Stromal cell of bone marrow (primary cell): ENCODE measurements at regions not wholly inside any gene's neighbourhood (a gene's known extent, or its start where the extent isn't known, plus 50 kb on each side); places are given as distances from the start of the nearest gene placed in this dataset.
"Not testable (repeated sequence)": the region's sequence is repeated elsewhere in the genome, so short reads cannot be mapped to it uniquely, and the experiment has no call there.

Source experiments
- DNase-seq: peaks from one replicate; pipeline ENCODE4 v3.0.0-alpha.2; 2012; ENCODE audit warnings: low read depth

- DNase-seq = no peak
These were observed 500.9 kb downstream of the DIRAS2 start for GRCh38 chr9:90141723-90142122.

GRCh38 chr9:90142580-90142979 lies 500.0 kb downstream of the DIRAS2 start:
- DNase-seq = peak; percentile 19

GRCh38 chr9:90147426-90147825 lies 495.2 kb downstream of the DIRAS2 start:
- no peak for DNase-seq

GRCh38 chr9:90156318-90156717 lies 486.3 kb downstream of the DIRAS2 start:
- no peak for DNase-seq

- no peak for DNase-seq
These were observed 480.3 kb downstream of the DIRAS2 start for GRCh38 chr9:90162326-90162725.

- DNase-seq = no peak
These were observed 479.8 kb downstream of the DIRAS2 start for GRCh38 chr9:90162819-90163218.

GRCh38 chr9:90165281-90165680 lies 477.3 kb downstream of the DIRAS2 start:
- no peak for DNase-seq

- not testable (repeated sequence) for DNase-seq
These were observed 476.2 kb downstream of the DIRAS2 start for GRCh38 chr9:90166374-90166773.

GRCh38 chr9:90167914-90168313 lies 474.7 kb downstream of the DIRAS2 start:
- DNase-seq = no peak

GRCh38 chr9:90169490-90169889 lies 473.1 kb downstream of the DIRAS2 start:
- DNase-seq = no peak

- not testable (repeated sequence) for DNase-seq
These were observed 468.7 kb downstream of the DIRAS2 start for GRCh38 chr9:90173935-90174334.

- DNase-seq = not testable (repeated sequence)
These were observed 468.3 kb downstream of the DIRAS2 start for GRCh38 chr9:90174346-90174745.

GRCh38 chr9:90175257-90175656 lies 467.4 kb downstream of the DIRAS2 start:
- DNase-seq = no peak

- no peak for DNase-seq
These were observed 466.8 kb downstream of the DIRAS2 start for GRCh38 chr9:90175865-90176264.

- no peak for DNase-seq
These were observed 465.7 kb downstream of the DIRAS2 start for GRCh38 chr9:90176901-90177300.

GRCh38 chr9:90180381-90180780 lies 462.2 kb downstream of the DIRAS2 start:
- DNase-seq = no peak

- DNase-seq = no peak
These were observed 454.0 kb downstream of the DIRAS2 start for GRCh38 chr9:90188656-90189055.

- no peak for DNase-seq
These were observed 453.3 kb downstream of the DIRAS2 start for GRCh38 chr9:90189306-90189705.

- DNase-seq = not testable (repeated sequence)
These were observed 450.2 kb downstream of the DIRAS2 start for GRCh38 chr9:90192465-90192864.

GRCh38 chr9:90198956-90199355 lies 443.7 kb downstream of the DIRAS2 start:
- no peak for DNase-seq

GRCh38 chr9:90201766-90202165 lies 440.9 kb downstream of the DIRAS2 start:
- DNase-seq = no peak

GRCh38 chr9:90204128-90204831 lies 438.3 kb downstream of the DIRAS2 start:
- no peak for DNase-seq

GRCh38 chr9:90213045-90213444 lies 429.6 kb downstream of the DIRAS2 start:
- DNase-seq = not testable (repeated sequence)

GRCh38 chr9:90219548-90220118 lies 423.0 kb downstream of the DIRAS2 start:
- DNase-seq = no peak
